GM12878 (cell line): ENCODE measurements at regions not wholly inside any gene's neighbourhood (a gene's known extent, or its start where the extent isn't known, plus 50 kb on each side); places are given as distances from the start of the nearest gene placed in this dataset.

ENCODE experiments used
- ATAC-seq: fragments of 200-7000 bp; cut with Tn5 transposase; 3 replicates; pipeline ENCODE4 v1.9.1; 2020; ENCODE audit warnings: mild to moderate bottlenecking, moderate library complexity
- BruUV-seq: library from RNA; stranded (reverse); fragments of 400-500 nt; replicated peaks from 2 replicates; lab custom pipeline; 2021; lab: Mats Ljungman, UMichigan
- CTCF ChIA-PET: fragments of 300-600 bp; sonication (Branson Sonifier 250); formaldehyde crosslinking; extraction: SDS; loops from one replicate; lab custom pipeline; 2021; ENCODE audit warnings: inconsistent platforms; lab: Yijun Ruan, JAX
- POLR2A ChIA-PET: fragments of 350-600 bp; formaldehyde crosslinking; extraction: SDS; loops from one replicate; lab custom pipeline; 2021; ENCODE audit warnings: inconsistent platforms; lab: Charles Lee
- RAD21 ChIA-PET: fragments of 300-600 bp; sonication (Branson Sonifier 250); formaldehyde crosslinking; loops from one replicate; lab custom pipeline; 2023; ENCODE audit warnings: antibody characterized with exemption; ENCODE audit not compliant: unreplicated experiment; lab: Charles Lee
- SMC1A ChIA-PET: fragments of 300-600 bp; sonication (Branson Sonifier 250); formaldehyde crosslinking; loops from one replicate; lab custom pipeline; 2023; ENCODE audit not compliant: unreplicated experiment, uncharacterized antibody; lab: Charles Lee
- DNase-seq: peaks from one replicate; pipeline ENCODE4 v3.0.0-alpha.2; 2011; ENCODE audit warnings: low read depth, low spot score
- FAIRE-seq: peaks from 3 replicates; lab custom pipeline; 2011; peaks lifted over from hg19 to GRCh38; lab: Jason Lieb, UNC
- H2AFZ ChIP-seq: 2 replicates; pipeline ENCODE4 v1.6.0; 2011; ENCODE audit warnings: low read depth, low read length, control low read depth; ENCODE audit not compliant: control insufficient read depth
- H3K27ac ChIP-seq: 2 replicates; pipeline ENCODE4 v1.5.1; 2011; ENCODE audit warnings: control low read depth; ENCODE audit not compliant: control insufficient read depth, insufficient read depth
- H3K27me3 ChIP-seq, 2 experiments: replicated peaks in 1 of 2; 2 replicates each; pipeline versions ENCODE4 v1.6.0 to v1.6.1; 2011; ENCODE audit warnings: low read length in 1 of 2; ENCODE audit not compliant: control insufficient read depth in 2 of 2, insufficient read depth in 2 of 2
- H3K36me3 ChIP-seq, 2 experiments: 2 replicates each; pipeline ENCODE4 v1.5.1; 2011; ENCODE audit warnings: low read length in 1 of 2; ENCODE audit not compliant: control insufficient read depth in 2 of 2, insufficient read depth in 2 of 2
- H3K4me1 ChIP-seq: 2 replicates; pipeline ENCODE4 v1.6.1; 2011; ENCODE audit warnings: mild to moderate bottlenecking, low read length, moderate library complexity, mixed read lengths; ENCODE audit not compliant: control insufficient read depth, insufficient read depth
- H3K4me2 ChIP-seq: 2 replicates; pipeline ENCODE4 v1.6.0; 2011; ENCODE audit warnings: control low read depth; ENCODE audit not compliant: control insufficient read depth, insufficient read depth
- H3K4me3 ChIP-seq: fragments of 200-600 bp; sonication (generic); 2 replicates; pipeline ENCODE4 v1.5.1; 2016
- H3K79me2 ChIP-seq: 2 replicates; pipeline ENCODE4 v1.6.0; 2011; ENCODE audit warnings: low read length; ENCODE audit not compliant: control insufficient read depth, insufficient read depth
- H3K9ac ChIP-seq: 2 replicates; pipeline ENCODE4 v1.8.0; 2011; ENCODE audit warnings: low read length, control low read depth, mixed read lengths; ENCODE audit not compliant: control insufficient read depth, insufficient read depth
- H3K9me3 ChIP-seq: replicated peaks from 3 replicates; pipeline ENCODE4 v1.5.1; 2011; ENCODE audit warnings: mild to moderate bottlenecking, low read length; ENCODE audit not compliant: control insufficient read depth, insufficient read depth
- H4K20me1 ChIP-seq: 2 replicates; pipeline ENCODE4 v1.6.0; 2011; ENCODE audit not compliant: control insufficient read depth, insufficient read depth
- CBFB ChIP-seq: IDR thresholded peaks from 2 replicates; pipeline ENCODE4 v1.6.1; 2016; ENCODE audit warnings: antibody characterized with exemption, low read depth
- E2F8 ChIP-seq: fragments of 450-650 bp; IDR thresholded peaks from 2 replicates; pipeline ENCODE4 v1.6.1; 2018; ENCODE audit warnings: mild to moderate bottlenecking, low read depth, moderate library complexity; ENCODE audit not compliant: partially characterized antibody
- KDM1A ChIP-seq: fragments of 200-600 bp; sonication (generic); IDR thresholded peaks from 2 replicates; pipeline ENCODE4 v1.6.1; 2016; ENCODE audit warnings: borderline replicate concordance
- MEF2A ChIP-seq: IDR thresholded peaks from 2 replicates; pipeline ENCODE4 v1.6.1; 2011; ENCODE audit warnings: low read depth, mild to moderate bottlenecking, low read length, moderate library complexity; ENCODE audit not compliant: insufficient read depth
- RUNX3 ChIP-seq: IDR thresholded peaks from 2 replicates; pipeline ENCODE4 v1.6.1; 2012; ENCODE audit warnings: low read length, inconsistent platforms
- ZBTB11 ChIP-seq: fragments of 450-650 bp; formaldehyde crosslinking; IDR thresholded peaks from 2 replicates; pipeline ENCODE4 v1.5.0; 2022; ENCODE audit warnings: mild to moderate bottlenecking, missing genetic modification characterization
- WGBS: methylation state at CpG from one replicate; pipeline ENCODE4 v1.1.6; 2016; ENCODE audit warnings: low lambda C conversion rate; ENCODE audit not compliant: insufficient replicate concordance, insufficient coverage; ENCODE audit errors: missing lambda C conversion rate; 5-methylcytosine and 5-hydroxymethylcytosine counted together
- in situ Hi-C: fragments of 300-500 bp; cut with MboI; formaldehyde crosslinking; loops from 9 replicates; pipeline ENCODE4 v1.14.3; 2018; ENCODE audit warnings: mixed read lengths
- intact Hi-C: fragments of 100-400 bp; cut with micrococcal nuclease; formaldehyde crosslinking; loops from one replicate; pipeline ENCODE4 v1.14.2; 2022; ENCODE audit not compliant: unreplicated experiment
- TF ChIP-seq, protein P1 (sequence below): fragments of 450-650 bp; IDR thresholded peaks from 2 replicates; pipeline ENCODE4 v1.6.1; 2017; ENCODE audit warnings: mild to moderate bottlenecking, moderate library complexity

GRCh38 chr1:38735651-38736161, 123.9 kb downstream of the RRAGC start:
- in situ Hi-C loops (no loop called here), intact Hi-C loops (no loop called here)
- no peaks in the 10 kb centered on the region for H3K4me1 ChIP-seq
- FAIRE-seq (no peak), DNase-seq (no peak), ATAC-seq (no peak)
- H3K27me3 ChIP-seq: peaks cover 0 to 5% of the 10 kb centered on the region in 2 experiments; a peak in 1 of 4 replicates
- CTCF ChIA-PET: no interaction called here
- WGBS: 45% methylated on average over 6 of the region's 6 CpGs
- POLR2A ChIA-PET: no interaction called here
- H3K4me2 ChIP-seq: no peak overlapping the region
- no peak overlapping the region for H3K9ac ChIP-seq
- RAD21 ChIA-PET: no interaction called here
- no peaks in the 10 kb centered on the region for H3K79me2 ChIP-seq
- TF ChIP-seq, protein P1, sequence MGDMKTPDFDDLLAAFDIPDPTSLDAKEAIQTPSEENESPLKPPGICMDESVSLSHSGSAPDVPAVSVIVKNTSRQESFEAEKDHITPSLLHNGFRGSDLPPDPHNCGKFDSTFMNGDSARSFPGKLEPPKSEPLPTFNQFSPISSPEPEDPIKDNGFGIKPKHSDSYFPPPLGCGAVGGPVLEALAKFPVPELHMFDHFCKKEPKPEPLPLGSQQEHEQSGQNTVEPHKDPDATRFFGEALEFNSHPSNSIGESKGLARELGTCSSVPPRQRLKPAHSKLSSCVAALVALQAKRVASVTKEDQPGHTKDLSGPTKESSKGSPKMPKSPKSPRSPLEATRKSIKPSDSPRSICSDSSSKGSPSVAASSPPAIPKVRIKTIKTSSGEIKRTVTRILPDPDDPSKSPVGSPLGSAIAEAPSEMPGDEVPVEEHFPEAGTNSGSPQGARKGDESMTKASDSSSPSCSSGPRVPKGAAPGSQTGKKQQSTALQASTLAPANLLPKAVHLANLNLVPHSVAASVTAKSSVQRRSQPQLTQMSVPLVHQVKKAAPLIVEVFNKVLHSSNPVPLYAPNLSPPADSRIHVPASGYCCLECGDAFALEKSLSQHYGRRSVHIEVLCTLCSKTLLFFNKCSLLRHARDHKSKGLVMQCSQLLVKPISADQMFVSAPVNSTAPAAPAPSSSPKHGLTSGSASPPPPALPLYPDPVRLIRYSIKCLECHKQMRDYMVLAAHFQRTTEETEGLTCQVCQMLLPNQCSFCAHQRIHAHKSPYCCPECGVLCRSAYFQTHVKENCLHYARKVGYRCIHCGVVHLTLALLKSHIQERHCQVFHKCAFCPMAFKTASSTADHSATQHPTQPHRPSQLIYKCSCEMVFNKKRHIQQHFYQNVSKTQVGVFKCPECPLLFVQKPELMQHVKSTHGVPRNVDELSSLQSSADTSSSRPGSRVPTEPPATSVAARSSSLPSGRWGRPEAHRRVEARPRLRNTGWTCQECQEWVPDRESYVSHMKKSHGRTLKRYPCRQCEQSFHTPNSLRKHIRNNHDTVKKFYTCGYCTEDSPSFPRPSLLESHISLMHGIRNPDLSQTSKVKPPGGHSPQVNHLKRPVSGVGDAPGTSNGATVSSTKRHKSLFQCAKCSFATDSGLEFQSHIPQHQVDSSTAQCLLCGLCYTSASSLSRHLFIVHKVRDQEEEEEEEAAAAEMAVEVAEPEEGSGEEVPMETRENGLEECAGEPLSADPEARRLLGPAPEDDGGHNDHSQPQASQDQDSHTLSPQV: no peak
- TF ChIP-seq E2F8: no peak
- TF ChIP-seq MEF2A: no peak
- no peak for TF ChIP-seq KDM1A
- no peak for TF ChIP-seq RUNX3
- no peak for TF ChIP-seq ZBTB11 (CRISPR knock-in tag)
- TF ChIP-seq CBFB: no peak
- BruUV-seq: no TSS peak
- no peak overlapping the region for H3K27ac ChIP-seq
- no peaks in the 10 kb centered on the region for H3K9me3 ChIP-seq
- no peaks in the 10 kb centered on the region for H4K20me1 ChIP-seq
- SMC1A ChIA-PET: interaction anchor here (0.7 kb wide), 1 partner anchor 411 kb away, joined by 3 read pairs; no protein-coding TSS in a partner anchor
- H3K36me3 ChIP-seq: no peaks in the 10 kb centered on the region
- no peak overlapping the region for H3K4me3 ChIP-seq
- H2AFZ ChIP-seq: no peak overlapping the region
